ENCODE measurements at regions not wholly inside any gene's neighbourhood (a gene's known extent, or its start where the extent isn't known, plus 50 kb on each side); places are given as distances from the start of the nearest gene placed in this dataset.
"Not testable (repeated sequence)": the region's sequence is repeated elsewhere in the genome, so short reads cannot be mapped to it uniquely, and the experiment has no call there.

DNA sequence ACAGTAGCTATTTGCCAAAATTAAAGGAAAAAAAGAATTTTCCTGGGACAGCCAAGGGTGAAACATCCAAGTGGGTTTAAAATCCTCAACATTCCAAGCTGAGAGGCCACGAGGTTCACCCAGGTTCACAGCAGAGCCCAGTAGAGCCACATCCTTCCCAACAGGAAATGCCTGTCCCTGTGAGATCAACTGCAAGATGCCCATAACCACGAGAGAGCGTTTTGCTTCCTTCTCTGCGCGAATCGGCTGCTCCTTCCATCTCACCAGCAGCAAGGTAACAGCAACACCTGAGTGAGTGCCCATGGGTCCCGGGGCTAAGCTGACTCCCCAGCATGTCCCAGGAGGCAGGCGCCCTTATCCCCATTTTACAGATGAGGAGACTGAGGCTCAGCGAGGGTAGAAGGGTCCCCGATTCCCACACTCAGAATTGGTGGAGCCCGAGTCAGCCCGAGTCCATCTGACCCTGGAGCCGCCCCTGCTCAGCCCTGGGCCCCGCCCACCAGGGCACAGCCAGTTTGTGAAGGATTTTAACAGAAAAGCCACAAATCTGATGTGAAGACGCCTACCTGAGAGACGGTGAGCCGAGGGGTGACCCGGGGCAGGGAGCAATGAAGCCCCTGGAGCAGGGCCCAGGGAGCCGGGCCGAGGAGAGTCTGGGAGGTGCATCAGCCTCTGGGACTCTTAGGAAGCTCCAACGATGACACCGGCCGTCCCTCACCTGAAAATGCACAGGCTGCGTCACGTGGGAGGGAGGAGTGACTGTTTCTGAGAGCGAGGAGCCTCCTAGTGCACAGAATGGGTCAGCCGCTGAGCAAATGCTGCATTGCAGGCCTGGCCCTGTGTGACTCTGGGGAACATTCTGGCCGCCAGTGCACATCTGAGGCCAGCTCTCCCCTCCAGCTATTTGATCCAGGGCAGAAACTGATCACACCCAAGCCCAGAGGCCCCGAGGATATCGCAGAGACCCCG, 236.9 kb upstream of the SFSWAP start:
- POLR2A ChIA-PET: no interaction called here
- Mint-ChIP-seq H3K9me3 (ENCODE audit: unreplicated experiment) (no peaks in the 10 kb centered on the region), H3K36me3 (ENCODE audit: insufficient read depth, unreplicated experiment) (peaks cover 5% of the 10 kb centered on the region), H3K4me1 (ENCODE audit: insufficient read depth, unreplicated experiment) (no peaks in the 10 kb centered on the region), H3K27ac (ENCODE audit: low read depth, unreplicated experiment) (no peak overlapping the region), H3K4me3 (ENCODE audit: unreplicated experiment) (no peak overlapping the region), H3K27me3 (ENCODE audit: insufficient read depth, unreplicated experiment) (peaks cover 14% of the 10 kb centered on the region)
- BruUV-seq (replicated peaks): no TSS peak
- TF ChIP-seq, protein P1, sequence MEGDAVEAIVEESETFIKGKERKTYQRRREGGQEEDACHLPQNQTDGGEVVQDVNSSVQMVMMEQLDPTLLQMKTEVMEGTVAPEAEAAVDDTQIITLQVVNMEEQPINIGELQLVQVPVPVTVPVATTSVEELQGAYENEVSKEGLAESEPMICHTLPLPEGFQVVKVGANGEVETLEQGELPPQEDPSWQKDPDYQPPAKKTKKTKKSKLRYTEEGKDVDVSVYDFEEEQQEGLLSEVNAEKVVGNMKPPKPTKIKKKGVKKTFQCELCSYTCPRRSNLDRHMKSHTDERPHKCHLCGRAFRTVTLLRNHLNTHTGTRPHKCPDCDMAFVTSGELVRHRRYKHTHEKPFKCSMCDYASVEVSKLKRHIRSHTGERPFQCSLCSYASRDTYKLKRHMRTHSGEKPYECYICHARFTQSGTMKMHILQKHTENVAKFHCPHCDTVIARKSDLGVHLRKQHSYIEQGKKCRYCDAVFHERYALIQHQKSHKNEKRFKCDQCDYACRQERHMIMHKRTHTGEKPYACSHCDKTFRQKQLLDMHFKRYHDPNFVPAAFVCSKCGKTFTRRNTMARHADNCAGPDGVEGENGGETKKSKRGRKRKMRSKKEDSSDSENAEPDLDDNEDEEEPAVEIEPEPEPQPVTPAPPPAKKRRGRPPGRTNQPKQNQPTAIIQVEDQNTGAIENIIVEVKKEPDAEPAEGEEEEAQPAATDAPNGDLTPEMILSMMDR (IDR thresholded peaks at IDR 0.05; ENCODE audit: unreplicated experiment): no peak
- no peak for DNase-seq (ENCODE audit: unreplicated experiment)
- CTCF ChIA-PET: interaction anchor here (0.8 to 1.2 kb wide), 3 partner anchors 19 to 369 kb away, joined by 3 to 7 read pairs (median 6); no protein-coding TSS in a partner anchor
- intact Hi-C loops (cut with micrococcal nuclease): no loop called here

DNA sequence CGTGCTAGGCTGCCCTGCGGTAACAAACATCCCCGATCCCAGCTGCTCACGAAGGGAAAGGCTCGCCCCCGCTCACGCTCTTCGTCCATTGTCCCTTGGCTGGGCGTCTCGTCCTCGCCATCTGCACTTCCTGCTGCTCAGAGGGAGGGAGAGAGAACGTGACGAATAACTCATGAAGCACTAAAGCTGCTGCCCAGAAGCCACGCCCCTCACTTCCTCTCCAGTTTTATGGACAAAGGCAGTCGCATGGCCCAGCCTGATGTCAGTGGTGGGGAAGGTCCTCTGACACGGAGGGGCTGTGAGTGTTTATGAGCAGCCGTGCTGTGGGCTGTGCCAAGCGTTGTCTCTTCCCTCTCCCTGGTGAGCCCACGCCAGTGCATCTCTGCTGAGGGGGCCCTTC, 235.9 kb upstream of the SFSWAP start:
- BruUV-seq (replicated peaks); intact Hi-C loops (cut with micrococcal nuclease): not testable (repeated sequence)

DNA sequence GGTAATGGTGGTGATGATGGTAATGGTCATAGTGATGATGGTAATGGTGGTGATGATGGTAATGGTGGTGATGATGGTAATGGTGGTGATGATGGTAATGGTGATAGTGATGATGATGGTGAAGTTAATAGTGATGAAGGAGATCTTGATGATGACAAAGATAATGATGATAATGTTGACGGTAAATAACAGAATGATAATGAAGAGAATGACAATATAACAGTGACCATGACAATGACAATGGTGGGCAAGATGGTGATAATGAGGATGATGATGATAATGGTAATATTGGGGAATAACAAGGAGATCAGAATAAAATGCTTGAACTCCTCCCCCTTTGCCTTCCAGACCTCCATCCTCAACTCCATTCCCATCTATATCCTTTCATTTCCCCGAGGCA, 233.3 kb upstream of the SFSWAP start:
- DNase-seq (ENCODE audit: unreplicated experiment): no peak

More for the DNA sequence above, 235.9 kb upstream of the SFSWAP start:
- H3K27ac Mint-ChIP-seq (ENCODE audit: low read depth, unreplicated experiment); DNase-seq (ENCODE audit: unreplicated experiment); H3K36me3 Mint-ChIP-seq (ENCODE audit: insufficient read depth, unreplicated experiment); H3K4me3 Mint-ChIP-seq (ENCODE audit: unreplicated experiment); H3K9me3 Mint-ChIP-seq (ENCODE audit: unreplicated experiment); POLR2A ChIA-PET; H3K4me1 Mint-ChIP-seq (ENCODE audit: insufficient read depth, unreplicated experiment): not testable (repeated sequence)
- CTCF ChIA-PET: interaction anchor here (1.2 kb wide), 1 partner anchor 362 kb away, joined by 3 read pairs; no protein-coding TSS in a partner anchor
- peaks cover 19% of the 10 kb centered on the region for H3K27me3 Mint-ChIP-seq (ENCODE audit: insufficient read depth, unreplicated experiment)

DNA sequence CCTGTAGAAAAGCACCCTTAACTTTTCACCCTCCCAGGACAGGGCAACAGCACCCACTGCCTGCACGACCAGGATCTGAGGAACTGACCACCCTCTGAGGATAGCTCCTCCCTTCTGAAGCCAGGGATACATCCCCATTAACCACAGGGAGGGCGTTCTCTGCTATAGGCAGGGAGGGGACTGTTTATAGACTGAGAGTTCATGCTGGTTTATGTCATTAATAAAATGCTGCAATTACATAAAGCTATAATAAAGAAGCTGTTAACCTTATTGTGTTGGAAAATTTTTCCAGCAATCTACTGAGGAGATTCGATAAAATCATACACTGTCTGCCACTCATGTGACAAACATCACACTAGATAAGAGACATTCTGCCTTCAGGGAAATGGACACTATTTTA, 232.4 kb upstream of the SFSWAP start:
- CTCF ChIA-PET: no interaction called here
- TF ChIP-seq, protein P1 (IDR thresholded peaks at IDR 0.05; ENCODE audit: unreplicated experiment): no peak
- H3K27me3 Mint-ChIP-seq (ENCODE audit: insufficient read depth, unreplicated experiment): peaks cover 9% of the 10 kb centered on the region
- no peaks in the 10 kb centered on the region for H3K9me3 Mint-ChIP-seq (ENCODE audit: unreplicated experiment)
- H3K4me1 Mint-ChIP-seq (ENCODE audit: insufficient read depth, unreplicated experiment): no peaks in the 10 kb centered on the region
- intact Hi-C loops (cut with micrococcal nuclease): no loop called here
- POLR2A ChIA-PET: no interaction called here
- DNase-seq (ENCODE audit: unreplicated experiment): no peak
- peaks cover 5% of the 10 kb centered on the region for H3K36me3 Mint-ChIP-seq (ENCODE audit: insufficient read depth, unreplicated experiment)
- no peak overlapping the region for H3K4me3 Mint-ChIP-seq (ENCODE audit: unreplicated experiment)
- BruUV-seq (replicated peaks): no TSS peak
- H3K27ac Mint-ChIP-seq (ENCODE audit: low read depth, unreplicated experiment): no peak overlapping the region

More for the DNA sequence above, 233.3 kb upstream of the SFSWAP start:
- Mint-ChIP-seq H3K9me3 (ENCODE audit: unreplicated experiment) (no peaks in the 10 kb centered on the region), H3K4me1 (ENCODE audit: insufficient read depth, unreplicated experiment) (no peaks in the 10 kb centered on the region), H3K4me3 (ENCODE audit: unreplicated experiment) (no peak overlapping the region), H3K27ac (ENCODE audit: low read depth, unreplicated experiment) (no peak overlapping the region), H3K36me3 (ENCODE audit: insufficient read depth, unreplicated experiment) (peaks cover 5% of the 10 kb centered on the region), H3K27me3 (ENCODE audit: insufficient read depth, unreplicated experiment) (peaks cover 9% of the 10 kb centered on the region)
- BruUV-seq (replicated peaks): no TSS peak
- intact Hi-C loops (cut with micrococcal nuclease): no loop called here
- CTCF ChIA-PET: interaction anchor here (0.7 kb wide), 1 partner anchor 23 kb away, joined by 3 read pairs; no protein-coding TSS in a partner anchor
- POLR2A ChIA-PET: no interaction called here
- TF ChIP-seq, protein P1 (IDR thresholded peaks at IDR 0.05; ENCODE audit: unreplicated experiment): no peak

Data from MCF 10A (cell line).